Kidney (tissue), 13 donors: ENCODE measurements at regions not wholly inside any gene's neighbourhood (a gene's known extent, or its start where the extent isn't known, plus 50 kb on each side); places are given as distances from the start of the nearest gene placed in this dataset.
A peak's percentile ranks its signal among the peaks of the same experiment; 100 is the strongest.

Experiments used
- DNase-seq, 5 donors: peaks; one replicate each; pipeline ENCODE4 v3.0.0-alpha.2; 2013 to 2020
- FAIRE-seq: peaks from 2 replicates; lab custom pipeline; 2012; peaks lifted over from hg19 to GRCh38; lab: Jason Lieb, UNC
- H3K27ac ChIP-seq, 2 donors: one replicate each; pipeline ENCODE4 v1.7.0; 2013; ENCODE audit warnings: low read depth in 2 of 2, low read length in 2 of 2, inconsistent platforms in 1 of 2
- H3K27me3 ChIP-seq: one replicate; pipeline ENCODE4 v1.7.1; 2013; ENCODE audit warnings: low read length, inconsistent platforms; ENCODE audit not compliant: control insufficient read depth, insufficient read depth
- H3K36me3 ChIP-seq, 3 donors: one replicate each; pipeline versions ENCODE4 v1.7.0 to v1.7.1; 2013; ENCODE audit warnings: low read length in 3 of 3, control low read depth in 1 of 3, inconsistent platforms in 1 of 3; ENCODE audit not compliant: insufficient read depth in 3 of 3, control insufficient read depth in 2 of 3
- H3K4me1 ChIP-seq, 3 donors: one replicate each; pipeline versions ENCODE4 v1.7.0 to v1.7.1; 2013; ENCODE audit warnings: low read length in 3 of 3, inconsistent platforms in 1 of 3, low read depth in 1 of 3; ENCODE audit not compliant: control insufficient read depth in 2 of 3, insufficient read depth in 2 of 3
- H3K4me3 ChIP-seq, 3 donors: one replicate each; pipeline versions ENCODE4 v1.7.0 to v1.8.1; 2013; ENCODE audit warnings: low read length in 3 of 3, control low read depth in 1 of 3, inconsistent platforms in 1 of 3
- H3K9ac ChIP-seq, 3 donors: one replicate each; pipeline versions ENCODE4 v1.7.0 to v1.7.1; 2013; ENCODE audit warnings: low read length in 3 of 3, control low read depth in 1 of 3, inconsistent platforms in 1 of 3
- H3K9me3 ChIP-seq, 3 donors: one replicate each; pipeline versions ENCODE4 v1.7.0 to v1.7.1; 2013; ENCODE audit warnings: low read length in 3 of 3, control low read depth in 1 of 3, inconsistent platforms in 1 of 3; ENCODE audit not compliant: control insufficient read depth in 2 of 3, insufficient read depth in 1 of 3
- intact Hi-C: fragments of 100-400 bp; cut with DNase I; formaldehyde crosslinking; loops from one replicate; pipeline ENCODE4 v1.11.1; 2022
- TF ChIP-seq, protein P1 (sequence below): IDR thresholded peaks from 3 replicates; pipeline ENCODE4 v1.5.1; 2012; ENCODE audit warnings: mild to moderate bottlenecking, moderate library complexity, borderline replicate concordance; ENCODE audit not compliant: insufficient read depth; ENCODE audit errors: extremely low read depth
- donor health status: control.
- donor health status: control.
- donor health status: control.
- donor health status: control.
- donor health status: control.
- donor health status: DM: yes; HTN: yes; CAD: no.
- donor health status: Normal renal cell carcinoma (clear cell type).

DNA sequence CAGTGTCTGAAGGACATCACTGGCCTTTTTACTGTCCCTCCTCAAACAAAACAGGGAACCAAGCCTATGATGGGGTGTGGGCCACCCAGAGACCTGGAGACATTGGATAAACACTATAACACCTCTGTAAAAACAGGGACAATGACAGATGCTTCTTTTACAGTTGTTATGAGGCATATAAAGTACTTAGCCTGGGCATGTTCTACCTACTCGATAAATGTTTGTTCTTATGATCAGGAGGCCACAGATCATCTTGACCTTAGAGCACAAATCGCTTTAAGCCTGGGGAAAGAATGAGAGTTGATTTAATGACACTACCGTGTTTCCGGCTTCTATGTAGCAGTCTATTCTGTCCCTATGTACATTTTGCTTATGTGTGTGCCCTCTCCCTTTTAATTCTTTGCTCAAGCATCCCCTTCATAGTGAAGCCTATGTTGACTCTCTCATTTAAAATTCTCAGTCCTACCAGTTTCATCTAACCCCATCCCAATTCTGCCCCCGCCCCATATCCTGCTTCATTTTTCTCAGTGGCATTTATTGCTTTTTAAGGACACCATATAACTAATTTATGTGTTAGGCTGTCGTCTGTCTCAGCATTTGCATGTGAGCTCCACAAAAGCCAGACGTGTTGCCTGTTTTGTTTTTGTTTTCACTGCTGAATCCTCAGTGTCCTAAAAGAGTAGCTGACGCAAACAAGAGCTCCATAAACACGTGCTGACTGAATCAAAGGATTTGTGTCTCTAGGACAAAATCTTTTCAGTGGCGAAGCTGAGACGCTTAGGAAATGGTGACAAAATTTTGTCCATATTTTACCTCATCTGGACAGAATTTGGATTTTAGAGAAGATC is 182.3 kb upstream of the ST6GAL2 start:
- Histone ChIP-seq H3K36me3 (no peaks in the 10 kb centered on the region), H3K4me3 (no peak overlapping the region), H3K27me3 (no peaks in the 10 kb centered on the region), H3K27ac (no peak overlapping the region), H3K9me3 (no peaks in the 10 kb centered on the region), H3K4me1 (peaks cover 0 to 10% (median 2%) of the 10 kb centered on the region in 3 donors), H3K9ac (no peak overlapping the region)
- no peak for FAIRE-seq
- intact Hi-C loops, result no loop called here
- TF ChIP-seq, protein P1, sequence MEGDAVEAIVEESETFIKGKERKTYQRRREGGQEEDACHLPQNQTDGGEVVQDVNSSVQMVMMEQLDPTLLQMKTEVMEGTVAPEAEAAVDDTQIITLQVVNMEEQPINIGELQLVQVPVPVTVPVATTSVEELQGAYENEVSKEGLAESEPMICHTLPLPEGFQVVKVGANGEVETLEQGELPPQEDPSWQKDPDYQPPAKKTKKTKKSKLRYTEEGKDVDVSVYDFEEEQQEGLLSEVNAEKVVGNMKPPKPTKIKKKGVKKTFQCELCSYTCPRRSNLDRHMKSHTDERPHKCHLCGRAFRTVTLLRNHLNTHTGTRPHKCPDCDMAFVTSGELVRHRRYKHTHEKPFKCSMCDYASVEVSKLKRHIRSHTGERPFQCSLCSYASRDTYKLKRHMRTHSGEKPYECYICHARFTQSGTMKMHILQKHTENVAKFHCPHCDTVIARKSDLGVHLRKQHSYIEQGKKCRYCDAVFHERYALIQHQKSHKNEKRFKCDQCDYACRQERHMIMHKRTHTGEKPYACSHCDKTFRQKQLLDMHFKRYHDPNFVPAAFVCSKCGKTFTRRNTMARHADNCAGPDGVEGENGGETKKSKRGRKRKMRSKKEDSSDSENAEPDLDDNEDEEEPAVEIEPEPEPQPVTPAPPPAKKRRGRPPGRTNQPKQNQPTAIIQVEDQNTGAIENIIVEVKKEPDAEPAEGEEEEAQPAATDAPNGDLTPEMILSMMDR, result no peak
- DNase-seq, result peak in 2 of 5 donors; percentile 40 to 65

DNA sequence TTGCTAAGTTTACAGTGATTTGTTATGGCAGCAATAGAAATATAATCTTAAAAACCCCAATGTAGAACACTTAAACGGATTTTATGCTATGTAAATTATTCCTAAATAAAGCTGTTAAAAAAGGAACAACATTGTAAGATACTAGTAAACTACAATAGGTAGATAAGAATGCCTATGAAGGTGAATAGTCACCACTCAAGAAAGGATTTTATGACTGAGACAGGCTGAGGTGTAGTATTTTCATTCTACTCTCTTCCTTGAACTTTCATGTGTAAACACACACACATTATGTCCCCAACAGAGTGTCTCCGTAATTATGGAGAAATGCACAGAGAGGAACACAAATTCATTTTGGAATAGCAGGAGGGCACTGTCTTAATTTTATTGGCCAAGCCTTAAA is 183.9 kb upstream of the ST6GAL2 start:
- H3K9me3 ChIP-seq, result no peaks in the 10 kb centered on the region
- TF ChIP-seq, protein P1, result no peak
- no peak overlapping the region for H3K27ac ChIP-seq
- H3K4me1 ChIP-seq, result peaks cover 0 to 10% (median 2%) of the 10 kb centered on the region in 3 donors
- no peaks in the 10 kb centered on the region for H3K27me3 ChIP-seq
- no peaks in the 10 kb centered on the region for H3K36me3 ChIP-seq
- DNase-seq, result no peak
- no peak overlapping the region for H3K4me3 ChIP-seq
- no peak for FAIRE-seq
- H3K9ac ChIP-seq, result no peak overlapping the region
- intact Hi-C loops, result no loop called here

DNA sequence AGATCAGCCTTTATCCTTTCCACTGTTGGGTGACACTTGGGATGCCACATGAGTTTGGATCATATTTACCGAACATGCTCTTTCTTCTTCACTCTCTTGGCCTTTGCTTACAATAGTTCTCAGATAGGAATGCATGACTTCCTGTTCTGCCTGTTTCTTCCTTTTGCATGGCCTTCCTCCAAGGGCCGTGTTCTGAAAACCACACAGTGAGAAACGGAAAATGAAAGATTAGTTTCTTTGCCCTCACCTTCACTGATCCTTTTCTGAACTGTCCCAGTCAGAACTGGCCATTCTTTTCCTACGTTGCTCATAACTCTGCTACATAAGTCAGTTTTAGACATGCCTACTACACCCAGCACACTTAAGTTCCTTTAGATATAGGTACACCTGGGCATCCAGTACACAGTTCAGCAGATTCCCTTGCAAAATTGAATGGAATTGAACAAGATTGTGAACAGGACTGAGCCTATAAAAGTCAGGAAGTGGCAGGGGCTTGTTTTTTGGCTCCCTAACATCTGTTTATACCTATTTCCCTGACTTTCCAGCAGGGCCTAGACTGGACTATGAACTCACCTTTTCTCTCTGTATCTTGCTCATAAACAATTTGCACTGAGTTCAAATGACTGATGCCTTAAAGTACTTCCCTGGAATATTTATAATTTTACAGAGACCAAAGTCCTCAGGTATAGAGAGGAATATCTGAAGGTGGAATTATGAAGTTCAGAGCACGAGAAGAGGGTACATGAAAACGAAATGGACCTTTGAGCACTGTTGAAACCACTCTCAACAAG is 186.4 kb upstream of the ST6GAL2 start:
- Histone ChIP-seq H3K9ac (no peak overlapping the region), H3K36me3 (no peaks in the 10 kb centered on the region), H3K27ac (no peak overlapping the region), H3K9me3 (no peaks in the 10 kb centered on the region), H3K4me3 (no peak overlapping the region), H3K27me3 (no peaks in the 10 kb centered on the region), H3K4me1 (peaks cover 0 to 2% (median under 1%) of the 10 kb centered on the region in 3 donors)
- TF ChIP-seq, protein P1, result no peak
- intact Hi-C loops, result no loop called here
- no peak for FAIRE-seq
- no peak for DNase-seq
